ENCODE measurements at regions not wholly inside any gene's neighbourhood (a gene's known extent, or its start where the extent isn't known, plus 50 kb on each side); places are given as distances from the start of the nearest gene placed in this dataset.

GRCh38 chr13:22655106-22655852, 525.5 kb upstream of the SGCG start:
- no peak for DNase-seq (ENCODE audit: low spot score)

- no peak for DNase-seq (ENCODE audit: low spot score)
Observed at GRCh38 chr13:22662771-22663170, 518.0 kb upstream of the SGCG start.

GRCh38 chr13:22665506-22665905, 515.3 kb upstream of the SGCG start:
- DNase-seq (ENCODE audit: low spot score) = no peak

GRCh38 chr13:22690756-22691155, 490.0 kb upstream of the SGCG start:
- no peak for DNase-seq (ENCODE audit: low spot score)

- DNase-seq (ENCODE audit: low spot score) = no peak
Observed at GRCh38 chr13:22693691-22694090, 487.1 kb upstream of the SGCG start.

GRCh38 chr13:22696433-22696832, 484.3 kb upstream of the SGCG start:
- no peak for DNase-seq (ENCODE audit: low spot score)

GRCh38 chr13:22698467-22698866, 482.3 kb upstream of the SGCG start:
- no peak for DNase-seq (ENCODE audit: low spot score)

GRCh38 chr13:22700246-22700887, 480.4 kb upstream of the SGCG start:
- DNase-seq (ENCODE audit: low spot score) = no peak

- DNase-seq (ENCODE audit: low spot score) = no peak
Observed at GRCh38 chr13:22703601-22704209, 477.1 kb upstream of the SGCG start.

GRCh38 chr13:22707946-22708345, 472.8 kb upstream of the SGCG start:
- DNase-seq (ENCODE audit: low spot score) = no peak

- DNase-seq (ENCODE audit: low spot score) = no peak
Observed at GRCh38 chr13:22717036-22717435, 463.7 kb upstream of the SGCG start.

GRCh38 chr13:22726726-22727125, 454.1 kb upstream of the SGCG start:
- no peak for DNase-seq (ENCODE audit: low spot score)

- no peak for DNase-seq (ENCODE audit: low spot score)
Observed at GRCh38 chr13:22735011-22735995, 445.5 kb upstream of the SGCG start.

- DNase-seq (ENCODE audit: low spot score) = no peak
Observed at GRCh38 chr13:22736084-22736767, 444.6 kb upstream of the SGCG start.

GRCh38 chr13:22736768-22737092, 444.0 kb upstream of the SGCG start:
- DNase-seq (ENCODE audit: low spot score) = no peak

GRCh38 chr13:22738357-22738756, 442.4 kb upstream of the SGCG start:
- no peak for DNase-seq (ENCODE audit: low spot score)

GRCh38 chr13:22740264-22740663, 440.5 kb upstream of the SGCG start:
- no peak for DNase-seq (ENCODE audit: low spot score)

GRCh38 chr13:22744688-22745452, 435.9 kb upstream of the SGCG start:
- DNase-seq (ENCODE audit: low spot score) = no peak

GRCh38 chr13:22748866-22749577, 431.8 kb upstream of the SGCG start:
- no peak for DNase-seq (ENCODE audit: low spot score)

- no peak for DNase-seq (ENCODE audit: low spot score)
Observed at GRCh38 chr13:22749626-22750025, 431.2 kb upstream of the SGCG start.
